A673 (cell line): ENCODE measurements at regions not wholly inside any gene's neighbourhood (a gene's known extent, or its start where the extent isn't known, plus 50 kb on each side); places are given as distances from the start of the nearest gene placed in this dataset.

Source experiments
- EZH2 ChIP-seq: fragments of 200-600 bp; sonication (generic); IDR thresholded peaks from 2 replicates; pipeline ENCODE4 v1.6.1; 2017; ENCODE audit warnings: borderline replicate concordance, low read depth, mild to moderate bottlenecking, mixed read lengths, antibody characterized with exemption, low read length; ENCODE audit not compliant: poor library complexity, severe bottlenecking
- TF ChIP-seq, protein P1 (sequence below): fragments of 300-800, 200-600 bp; sonication (generic); conservative IDR thresholded peaks from 2 replicates; pipeline ENCODE4 v1.5.1; 2017; ENCODE audit warnings: low read depth, mild to moderate bottlenecking, antibody characterized with exemption, low read length, moderate library complexity, mixed read lengths

GRCh38 chr4:174183259-174183658, 100.2 kb downstream of the FBXO8 start:
- TF ChIP-seq, protein P1, sequence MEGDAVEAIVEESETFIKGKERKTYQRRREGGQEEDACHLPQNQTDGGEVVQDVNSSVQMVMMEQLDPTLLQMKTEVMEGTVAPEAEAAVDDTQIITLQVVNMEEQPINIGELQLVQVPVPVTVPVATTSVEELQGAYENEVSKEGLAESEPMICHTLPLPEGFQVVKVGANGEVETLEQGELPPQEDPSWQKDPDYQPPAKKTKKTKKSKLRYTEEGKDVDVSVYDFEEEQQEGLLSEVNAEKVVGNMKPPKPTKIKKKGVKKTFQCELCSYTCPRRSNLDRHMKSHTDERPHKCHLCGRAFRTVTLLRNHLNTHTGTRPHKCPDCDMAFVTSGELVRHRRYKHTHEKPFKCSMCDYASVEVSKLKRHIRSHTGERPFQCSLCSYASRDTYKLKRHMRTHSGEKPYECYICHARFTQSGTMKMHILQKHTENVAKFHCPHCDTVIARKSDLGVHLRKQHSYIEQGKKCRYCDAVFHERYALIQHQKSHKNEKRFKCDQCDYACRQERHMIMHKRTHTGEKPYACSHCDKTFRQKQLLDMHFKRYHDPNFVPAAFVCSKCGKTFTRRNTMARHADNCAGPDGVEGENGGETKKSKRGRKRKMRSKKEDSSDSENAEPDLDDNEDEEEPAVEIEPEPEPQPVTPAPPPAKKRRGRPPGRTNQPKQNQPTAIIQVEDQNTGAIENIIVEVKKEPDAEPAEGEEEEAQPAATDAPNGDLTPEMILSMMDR: no peak
- TF ChIP-seq EZH2: no peak
